GM23338 (cell line): ENCODE measurements at regions not wholly inside any gene's neighbourhood (a gene's known extent, or its start where the extent isn't known, plus 50 kb on each side); places are given as distances from the start of the nearest gene placed in this dataset.

Source experiments
- CREB1 ChIP-seq: fragments of 250-450 bp; sonication (Bioruptor Pico); IDR thresholded peaks from 2 replicates; pipeline ENCODE4 v1.5.0; 2020; ENCODE audit warnings: low read depth, mild to moderate bottlenecking, moderate library complexity
- CTCF ChIP-seq, 2 experiments: fragments of 200-600 bp in 1 of 2; sonication (generic) in 1 of 2; conservative IDR thresholded peaks; 2 replicates each; pipeline versions ENCODE4 v1.5.1 to v1.6.1; 2016 to 2017; ENCODE audit warnings: antibody characterized with exemption in 2 of 2, low read depth in 2 of 2, mild to moderate bottlenecking in 2 of 2, moderate library complexity in 1 of 2
- EZH2 ChIP-seq: fragments of 200-600 bp; sonication (generic); IDR thresholded peaks from one replicate; pipeline ENCODE4 v1.8.0; 2017; ENCODE audit warnings: antibody characterized with exemption, mild to moderate bottlenecking, low read depth; ENCODE audit not compliant: unreplicated experiment
- ZNF462 ChIP-seq: fragments of 250-450 bp; sonication (Bioruptor Pico); IDR thresholded peaks from 2 replicates; pipeline ENCODE4 v1.5.0; 2020; ENCODE audit warnings: mild to moderate bottlenecking, moderate library complexity

GRCh38 chr10:36349445-36350078 is 707.5 kb upstream of the FZD8 start:
- TF ChIP-seq ZNF462 (CRISPR knock-in tag) (no peak), EZH2 (no peak), CREB1 (CRISPR knock-in tag) (no peak), CTCF (conservative IDR thresholded peaks at IDR 0.05; ENCODE audit: low read depth in 2 of 2) (no peak)
